Astrocyte (in vitro differentiated cells and primary cell): ENCODE measurements at regions not wholly inside any gene's neighbourhood (a gene's known extent, or its start where the extent isn't known, plus 50 kb on each side); places are given as distances from the start of the nearest gene placed in this dataset.

ENCODE experiments used
- EZH2 ChIP-seq: IDR thresholded peaks from 2 replicates; pipeline ENCODE4 v1.6.1; 2012; ENCODE audit warnings: mild to moderate bottlenecking, low read length, inconsistent platforms; ENCODE audit not compliant: insufficient read depth
- TF ChIP-seq, protein P1 (sequence below): IDR thresholded peaks from 2 replicates; pipeline ENCODE4 v1.5.1; 2011; ENCODE audit warnings: low read depth, mild to moderate bottlenecking, inconsistent platforms, low read length, moderate library complexity; ENCODE audit not compliant: insufficient read depth

- TF ChIP-seq, protein P1, sequence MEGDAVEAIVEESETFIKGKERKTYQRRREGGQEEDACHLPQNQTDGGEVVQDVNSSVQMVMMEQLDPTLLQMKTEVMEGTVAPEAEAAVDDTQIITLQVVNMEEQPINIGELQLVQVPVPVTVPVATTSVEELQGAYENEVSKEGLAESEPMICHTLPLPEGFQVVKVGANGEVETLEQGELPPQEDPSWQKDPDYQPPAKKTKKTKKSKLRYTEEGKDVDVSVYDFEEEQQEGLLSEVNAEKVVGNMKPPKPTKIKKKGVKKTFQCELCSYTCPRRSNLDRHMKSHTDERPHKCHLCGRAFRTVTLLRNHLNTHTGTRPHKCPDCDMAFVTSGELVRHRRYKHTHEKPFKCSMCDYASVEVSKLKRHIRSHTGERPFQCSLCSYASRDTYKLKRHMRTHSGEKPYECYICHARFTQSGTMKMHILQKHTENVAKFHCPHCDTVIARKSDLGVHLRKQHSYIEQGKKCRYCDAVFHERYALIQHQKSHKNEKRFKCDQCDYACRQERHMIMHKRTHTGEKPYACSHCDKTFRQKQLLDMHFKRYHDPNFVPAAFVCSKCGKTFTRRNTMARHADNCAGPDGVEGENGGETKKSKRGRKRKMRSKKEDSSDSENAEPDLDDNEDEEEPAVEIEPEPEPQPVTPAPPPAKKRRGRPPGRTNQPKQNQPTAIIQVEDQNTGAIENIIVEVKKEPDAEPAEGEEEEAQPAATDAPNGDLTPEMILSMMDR: no peak
- no peak for TF ChIP-seq EZH2
Observed at GRCh38 chr1:81392526-81393226, 408.1 kb upstream of the ADGRL2 start.
